Heart left ventricle (tissue), 13 donors: ENCODE measurements at regions not wholly inside any gene's neighbourhood (a gene's known extent, or its start where the extent isn't known, plus 50 kb on each side); places are given as distances from the start of the nearest gene placed in this dataset.

Source experiments
- CTCF ChIP-seq, 12 donors: fragments of 200-600 bp; sonication (generic) in 4 of 12; IDR thresholded peaks; one replicate each; pipeline versions ENCODE4 v1.5.0 to v1.8.0; 2018 to 2022; ENCODE audit warnings: antibody characterized with exemption in 12 of 12, mild to moderate bottlenecking in 5 of 12
- POLR2A ChIP-seq, 2 donors: fragments of 450-650 bp; IDR thresholded peaks; one replicate each; pipeline ENCODE4 v1.6.1; 2017; ENCODE audit warnings: antibody characterized with exemption in 2 of 2, mild to moderate bottlenecking in 2 of 2, moderate library complexity in 2 of 2
- donor health status: ischemic (EF 13 %, LVEDD 7.1; RV severe dilation, severe dysfunction).
- donor health status: DM: no; HTN: yes; CAD: no.
- donor health status: DM: no; HTN: no; CAD: no.
- donor health status: ischemic (EF 25% LVEDD 6.9; RV normal size, moderate dysfunction).
- donor health status: ischemic (EF 25% LVEDD 5.7; RV mildly dilated, moderate dysfunction).
- donor health status: ischemic (EF 35%, LVEDD 5.7; RV mildly dilated, moderate dysfunction).
- donor health status: nonischemic (EF 11% LVEDD 7.7; RV severe dilation, severe dysfunction).
- donor health status: DM: yes; HTN: yes; CAD: no.
- donor health status: PGD.
- donor health status: ischemic (EF 29% LVEDD 5.4; RV normal size, mild dysfunction).
- donor health status: nonischemic (EF 23%, LVEDD 6.1; RV moderate dilation, normal function).

GRCh38 chr6:106792536-106793236 is 163.3 kb downstream of the QRSL1 start:
- TF ChIP-seq POLR2A (IDR thresholded peaks at IDR 0.05): no peak
- TF ChIP-seq CTCF (IDR thresholded peaks at IDR 0.05): no peak
